Medulla oblongata (tissue), 1 donor: ENCODE measurements at regions not wholly inside any gene's neighbourhood (a gene's known extent, or its start where the extent isn't known, plus 50 kb on each side); places are given as distances from the start of the nearest gene placed in this dataset.
A peak's percentile ranks its signal among the peaks of the same experiment; 100 is the strongest.
"Not testable (repeated sequence)": the region's sequence is repeated elsewhere in the genome, so short reads cannot be mapped to it uniquely, and the experiment has no call there.

Source experiments
- DNase-seq: peaks from one replicate; pipeline ENCODE4 v3.0.0-alpha.2; 2015; ENCODE audit errors: extremely low spot score

DNA sequence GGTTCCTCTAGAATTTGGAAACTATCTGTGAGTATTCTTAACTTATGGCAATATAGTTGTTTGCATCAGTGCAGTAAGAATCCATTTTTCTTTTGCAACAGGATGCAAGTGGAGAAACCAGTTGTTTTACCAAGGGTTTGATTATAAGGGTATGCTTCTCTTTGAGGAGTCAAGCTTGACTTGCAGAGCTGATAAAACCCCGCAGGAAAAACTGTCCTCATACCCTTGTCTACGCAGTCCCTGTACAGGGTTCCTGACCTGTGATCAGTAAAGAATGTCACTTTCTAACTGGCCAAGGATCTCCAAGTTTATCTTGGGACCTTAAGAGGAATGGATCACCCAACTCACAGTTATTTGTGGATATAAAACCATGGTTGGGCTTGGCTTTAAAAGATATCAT is 161.1 kb upstream of the OLIG3 start:
- DNase-seq, result no peak

DNA sequence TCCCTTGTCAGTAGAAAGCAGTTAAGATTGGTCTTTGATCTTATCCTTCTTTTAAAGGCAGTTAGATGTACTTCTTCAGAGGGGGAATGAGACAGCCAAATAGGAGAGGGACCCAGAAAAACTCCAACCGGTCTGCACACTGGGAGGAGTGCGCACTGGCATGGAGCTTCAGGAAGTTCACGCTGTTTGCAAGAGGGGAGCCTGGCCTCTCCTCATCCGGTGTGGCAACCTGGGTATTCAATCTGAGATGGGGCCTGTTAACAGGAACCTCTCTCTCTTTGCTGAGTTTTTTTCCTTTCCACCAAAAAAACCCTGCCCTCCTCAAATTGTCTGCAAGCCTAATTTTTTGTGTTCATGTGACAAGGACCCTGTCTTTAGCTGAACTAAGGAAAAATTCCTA is 162.5 kb upstream of the OLIG3 start:
- no peak for DNase-seq

DNA sequence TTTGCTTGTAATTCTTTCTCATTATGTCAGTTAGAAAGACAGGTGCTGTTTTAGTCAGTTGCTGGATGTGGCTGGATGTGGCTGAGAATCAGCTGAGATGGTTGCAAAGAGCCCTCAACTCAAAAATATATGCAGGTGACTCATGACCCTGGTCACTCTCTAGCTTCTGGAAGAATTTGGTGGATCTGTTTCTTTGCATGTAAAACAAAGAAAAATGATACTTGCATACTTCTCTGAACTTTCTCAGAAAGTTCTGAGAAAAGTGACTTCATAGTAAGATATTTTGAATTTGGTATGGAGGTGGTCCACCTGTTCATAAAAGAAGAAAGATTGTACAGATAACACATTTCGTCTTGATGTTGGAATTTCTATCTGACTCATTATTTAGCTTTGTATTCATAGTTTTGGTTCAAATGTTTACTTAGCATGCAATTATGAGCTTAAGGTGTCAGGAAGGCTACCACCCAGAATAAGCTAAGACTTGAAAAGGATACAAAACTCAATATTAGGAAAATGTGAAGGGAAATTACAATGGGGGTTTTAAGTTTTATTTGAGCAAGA is 163.2 kb upstream of the OLIG3 start:
- no peak for DNase-seq

DNA sequence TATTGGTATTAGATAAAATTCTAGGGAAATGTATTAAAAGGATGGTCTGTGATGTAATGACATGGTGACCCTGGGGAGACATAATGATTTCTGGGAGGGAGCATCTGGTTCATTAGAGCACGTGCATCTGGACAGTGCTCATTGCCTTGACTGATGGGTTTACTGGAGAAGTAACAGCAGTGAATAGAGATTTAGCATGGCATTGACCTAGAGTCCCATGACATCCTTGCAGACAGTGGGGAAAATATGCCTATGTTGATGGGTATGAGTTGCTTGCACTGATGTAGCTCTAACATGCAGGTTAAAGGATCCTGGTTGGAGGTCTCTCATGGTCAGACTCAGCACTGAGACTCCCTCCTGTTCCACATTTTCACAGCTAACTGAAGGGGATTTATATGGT is 164.1 kb upstream of the OLIG3 start:
- no peak for DNase-seq

DNA sequence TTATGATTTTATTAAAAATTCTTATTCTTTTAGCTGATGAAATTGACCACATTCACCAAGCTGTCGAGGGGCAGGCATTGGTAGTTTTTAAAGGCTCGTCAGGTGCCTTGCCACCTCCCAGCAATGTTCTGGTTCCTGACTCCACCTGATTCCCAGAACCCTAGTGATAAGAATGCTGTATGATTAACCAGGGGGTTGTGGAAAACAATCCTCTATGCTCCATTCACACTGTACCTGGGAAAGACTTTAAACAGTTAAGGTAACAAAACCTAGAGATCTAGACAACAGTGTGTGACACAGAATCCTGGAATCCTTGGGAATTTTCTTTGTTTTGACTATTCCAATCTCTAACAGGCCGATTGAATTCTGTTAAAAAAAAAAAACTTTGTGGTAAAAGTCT is 165.7 kb upstream of the OLIG3 start:
- DNase-seq, result no peak

DNA sequence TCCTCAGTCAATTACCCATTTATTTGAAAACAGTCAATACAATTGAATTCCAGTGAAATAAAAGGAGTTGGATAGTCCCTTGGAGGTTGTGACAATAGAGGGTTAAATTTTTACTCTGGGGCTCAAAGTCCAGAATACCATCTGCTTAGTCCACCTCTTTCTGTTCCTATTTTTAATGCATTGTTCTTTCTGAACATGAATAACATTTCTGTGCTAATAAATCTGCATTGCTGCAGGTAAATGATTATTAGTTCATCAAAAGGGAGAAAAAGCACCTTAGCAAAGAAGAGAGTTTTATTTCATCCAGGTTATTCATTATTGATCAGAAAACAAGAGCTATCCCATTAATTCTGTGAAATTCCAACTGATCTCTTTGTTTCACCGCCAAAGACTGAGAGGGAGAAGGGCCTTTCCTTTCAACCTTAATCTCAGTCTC is 166.1 kb upstream of the OLIG3 start:
- no peak for DNase-seq

DNA sequence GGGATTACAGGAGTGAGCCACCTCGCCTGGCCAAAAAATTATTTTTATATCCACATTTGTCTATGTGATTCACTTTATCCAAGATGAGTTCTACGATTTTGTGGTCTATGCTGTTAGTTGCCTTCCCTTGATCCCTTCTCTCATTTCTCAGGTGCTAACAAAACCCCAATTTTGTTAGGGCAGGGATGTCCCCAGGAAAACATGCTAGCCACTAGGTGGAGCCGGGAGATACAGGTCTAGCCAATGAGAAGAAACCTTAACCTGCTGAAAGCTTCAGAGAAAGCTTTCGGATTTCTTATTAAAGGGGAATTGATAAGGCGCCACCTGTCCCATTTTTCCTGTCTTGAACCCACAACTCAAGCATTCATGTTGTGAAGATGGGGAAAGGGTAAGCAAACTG is 167.4 kb upstream of the OLIG3 start:
- no peak for DNase-seq

DNA sequence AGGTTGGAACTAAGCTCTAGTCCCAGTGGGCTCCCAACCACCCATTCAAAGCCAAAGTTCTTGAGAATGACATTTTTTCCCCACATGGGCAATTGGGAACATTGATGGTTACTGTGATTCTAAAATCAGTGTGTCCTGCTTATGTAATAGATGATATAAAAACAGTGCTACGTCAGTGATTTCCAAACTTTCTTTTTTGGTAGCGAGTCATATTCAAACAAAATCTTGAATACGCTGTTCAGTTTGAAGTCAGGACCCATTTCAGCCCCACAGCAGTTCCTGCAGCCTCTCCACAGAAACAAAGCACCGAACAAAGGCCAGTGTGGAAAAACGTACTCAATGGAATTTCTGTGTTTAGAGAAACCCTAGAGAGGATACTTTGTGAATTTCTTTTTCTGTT is 170.0 kb upstream of the OLIG3 start:
- no peak for DNase-seq

DNA sequence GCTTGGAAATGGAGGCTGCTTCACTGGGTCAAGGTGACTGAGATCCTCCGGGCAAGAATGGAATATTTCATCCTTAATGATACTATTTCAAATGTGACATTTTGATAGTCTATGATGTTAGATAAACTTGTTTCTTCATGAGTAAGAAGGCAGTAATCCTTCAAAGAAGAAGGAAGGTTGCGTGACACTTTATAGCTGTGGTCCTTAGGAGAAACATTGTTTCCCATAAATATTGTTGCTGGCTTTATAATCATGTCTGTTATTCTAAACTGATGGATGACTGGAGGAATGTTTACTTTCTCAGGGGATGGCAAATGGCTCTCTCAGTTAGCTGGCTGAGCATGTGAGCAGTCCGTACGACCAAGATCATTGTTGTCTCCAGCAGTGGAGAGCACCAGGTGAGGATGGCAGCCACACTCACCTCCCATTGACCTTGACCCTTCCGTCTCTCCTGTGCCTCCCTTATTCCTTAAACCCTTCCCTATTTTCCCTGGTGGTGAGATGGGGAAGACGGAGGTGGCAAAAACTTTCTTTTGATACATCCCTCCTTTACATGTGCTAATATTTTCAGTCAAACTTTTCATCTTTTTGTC is 171.2 kb upstream of the OLIG3 start:
- DNase-seq, result no peak

DNA sequence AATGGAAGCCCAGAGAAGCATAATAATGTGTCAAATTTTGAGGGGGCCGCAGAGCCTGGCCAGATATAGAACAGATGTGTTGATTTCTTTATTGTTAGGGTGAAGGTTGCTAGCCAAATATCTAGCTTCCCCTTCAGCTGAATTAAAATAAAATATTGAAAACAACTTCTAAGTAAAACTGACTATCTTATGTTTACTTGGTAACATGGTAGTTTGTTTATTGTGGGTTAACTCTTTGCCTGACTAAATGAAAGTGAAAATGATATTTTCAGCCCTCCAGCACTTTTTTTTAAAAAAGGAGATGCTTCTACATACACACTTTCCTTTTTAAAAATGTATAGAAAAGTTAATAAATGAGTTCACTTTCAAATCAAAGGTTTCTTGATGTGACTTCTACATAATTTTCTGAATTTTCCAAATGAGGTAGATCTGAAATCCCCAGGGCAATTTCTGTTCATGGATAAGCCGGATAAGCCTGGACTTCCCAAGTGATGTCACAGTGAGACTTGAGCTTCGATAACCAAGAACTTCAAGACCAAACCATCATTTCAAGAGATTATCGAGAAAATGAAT is 172.1 kb upstream of the OLIG3 start:
- DNase-seq, result no peak

DNA sequence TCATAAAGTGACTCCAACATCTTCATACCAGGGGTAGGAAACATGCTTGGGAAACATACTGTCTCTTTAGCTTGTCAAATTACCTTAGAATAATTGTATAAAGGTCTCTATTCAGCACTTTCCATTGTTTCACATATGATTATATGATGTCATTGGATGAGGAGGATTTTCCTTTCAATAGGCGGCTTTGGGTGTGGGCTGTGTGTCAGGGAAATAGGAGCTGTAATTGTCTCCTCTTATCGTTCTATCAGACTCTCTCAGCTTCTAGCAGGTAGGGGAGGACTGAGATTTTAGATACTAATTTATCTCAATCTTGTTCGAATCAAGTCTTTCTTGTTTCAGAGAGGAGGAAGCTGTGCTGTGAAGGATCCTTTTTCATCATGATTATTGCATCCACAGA is 179.4 kb upstream of the OLIG3 start:
- no peak for DNase-seq

DNA sequence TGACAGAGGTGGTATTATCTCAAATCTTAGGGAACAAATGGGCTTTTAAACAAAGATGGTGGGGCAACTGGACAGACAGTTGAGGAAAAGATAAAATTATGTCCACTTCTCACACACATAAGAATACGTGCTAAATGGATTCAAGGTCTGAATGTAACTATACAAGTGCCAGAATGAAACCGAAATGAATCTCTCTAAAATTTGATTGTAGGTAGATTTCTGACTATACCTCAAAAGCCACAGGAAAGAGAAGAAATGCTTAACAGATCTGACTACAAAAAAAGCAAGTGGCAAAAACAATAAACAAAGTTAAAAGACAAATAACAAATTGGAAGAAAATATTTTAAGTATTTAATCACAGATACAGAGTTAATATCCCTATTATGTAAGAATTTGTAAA is 182.7 kb upstream of the OLIG3 start:
- DNase-seq, result no peak

DNA sequence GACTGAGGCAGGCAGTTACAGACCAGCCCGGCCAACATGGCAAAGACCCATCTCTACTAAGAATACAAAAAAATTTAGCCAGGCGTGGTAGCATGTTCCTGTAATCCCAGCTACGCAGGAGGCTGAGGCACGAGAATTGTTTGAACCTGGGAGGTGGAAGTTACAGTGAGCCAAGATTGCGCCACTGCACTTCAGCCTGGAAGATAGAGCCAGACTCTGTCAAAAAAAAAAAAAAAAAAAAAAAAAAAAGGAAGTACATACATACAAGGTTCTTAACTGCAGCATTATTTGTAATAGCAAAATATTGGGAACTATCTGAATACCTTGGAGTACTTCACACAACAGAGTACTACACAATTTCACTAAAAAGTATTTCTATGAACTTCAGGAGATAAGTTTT is 183.5 kb upstream of the OLIG3 start:
- DNase-seq, result peak; percentile 25

DNA sequence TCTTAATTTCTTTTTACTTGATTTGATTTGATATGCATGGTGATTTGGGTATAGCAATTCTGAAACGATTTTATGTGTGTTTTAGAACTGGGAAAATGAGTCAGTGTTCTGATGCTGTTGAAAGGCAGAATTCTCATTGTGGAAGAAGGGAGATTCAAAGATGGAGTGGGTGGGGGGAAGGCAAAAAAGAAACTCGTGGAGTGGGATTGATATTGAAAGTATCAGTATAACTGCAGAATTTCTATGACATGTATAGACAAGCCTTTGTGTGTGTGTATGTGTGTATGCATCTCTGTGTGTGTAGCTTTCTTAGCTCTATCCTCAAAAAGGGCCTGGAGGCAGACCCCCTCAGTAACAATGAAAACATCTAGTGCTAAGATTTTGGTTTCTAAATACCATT is 184.3 kb upstream of the OLIG3 start:
- no peak for DNase-seq

DNA sequence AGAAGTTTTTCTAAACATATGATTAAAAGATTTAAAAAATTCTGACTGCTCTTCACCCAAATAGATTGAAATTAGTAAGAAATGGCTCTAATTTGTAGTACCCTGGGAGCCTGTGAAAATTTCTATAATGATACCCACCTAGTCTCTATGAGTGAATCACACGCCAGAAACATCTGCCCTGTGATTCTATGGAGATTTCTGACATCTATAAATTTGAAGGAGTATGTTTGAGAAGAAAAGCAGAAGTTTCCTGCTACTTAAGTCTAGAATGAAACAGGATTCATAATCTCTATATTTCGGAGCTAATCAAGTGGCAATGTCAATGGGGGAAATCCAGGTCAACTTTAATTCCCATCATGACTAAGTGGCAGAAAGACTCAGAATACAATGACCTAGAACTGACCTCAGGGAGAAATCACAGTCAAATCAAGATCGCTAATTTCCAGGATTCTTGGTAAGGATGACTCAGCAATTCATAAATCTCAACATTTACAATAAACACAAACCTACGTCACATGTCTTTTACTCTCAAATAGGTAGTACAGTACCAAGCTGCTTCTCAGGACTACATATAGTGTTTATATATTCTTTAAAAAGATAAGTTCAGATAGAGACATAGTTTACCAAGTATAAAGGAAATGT is 186.2 kb upstream of the TNFAIP3 start:
- DNase-seq, result no peak

DNA sequence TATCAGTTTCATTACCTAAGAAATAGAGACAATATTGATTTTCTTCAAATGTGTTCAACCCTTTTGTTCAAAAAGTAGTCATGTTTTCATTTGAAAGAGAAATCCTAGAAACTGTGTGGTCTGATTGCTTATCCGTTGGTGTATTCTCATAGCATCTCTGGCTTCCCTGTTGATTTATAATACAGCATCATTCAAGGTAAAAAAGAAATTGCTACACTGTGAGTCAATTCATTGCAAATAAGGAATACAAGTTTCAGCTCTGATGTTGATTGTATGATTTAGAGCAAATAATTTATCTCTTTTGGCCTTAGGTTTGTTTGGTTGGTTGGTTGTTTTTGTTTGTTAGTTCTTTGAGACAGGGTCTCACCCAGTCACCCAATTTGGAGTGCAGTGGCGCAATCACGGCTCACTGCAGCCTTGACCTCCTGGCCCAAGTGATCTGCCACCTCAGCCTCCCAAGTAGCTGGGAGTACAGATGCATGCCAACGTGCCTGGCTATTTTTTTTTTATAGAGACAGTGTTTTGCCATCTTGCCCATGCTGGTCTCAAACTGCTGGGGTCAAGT is 185.5 kb upstream of the TNFAIP3 start:
- DNase-seq, result no peak

DNA sequence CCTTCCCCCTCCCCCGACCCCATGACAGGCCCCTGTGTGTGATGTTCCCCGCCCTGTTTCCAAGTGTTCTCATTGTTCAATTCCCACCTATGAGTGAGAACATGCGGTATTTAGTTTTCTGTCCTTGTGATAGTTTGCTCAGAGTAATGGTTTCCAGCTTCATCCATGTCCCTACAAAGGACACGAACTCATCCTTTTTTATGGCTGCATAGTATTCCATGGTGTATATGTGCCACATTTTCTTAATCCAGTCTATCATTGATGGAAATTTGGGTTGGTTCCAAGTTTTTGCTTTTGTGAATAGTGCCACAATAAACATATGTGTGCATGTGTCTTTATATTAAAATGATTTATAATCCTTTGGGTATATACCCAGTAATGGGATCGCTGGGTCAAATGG is 184.4 kb upstream of the TNFAIP3 start:
- not testable (repeated sequence) for DNase-seq

DNA sequence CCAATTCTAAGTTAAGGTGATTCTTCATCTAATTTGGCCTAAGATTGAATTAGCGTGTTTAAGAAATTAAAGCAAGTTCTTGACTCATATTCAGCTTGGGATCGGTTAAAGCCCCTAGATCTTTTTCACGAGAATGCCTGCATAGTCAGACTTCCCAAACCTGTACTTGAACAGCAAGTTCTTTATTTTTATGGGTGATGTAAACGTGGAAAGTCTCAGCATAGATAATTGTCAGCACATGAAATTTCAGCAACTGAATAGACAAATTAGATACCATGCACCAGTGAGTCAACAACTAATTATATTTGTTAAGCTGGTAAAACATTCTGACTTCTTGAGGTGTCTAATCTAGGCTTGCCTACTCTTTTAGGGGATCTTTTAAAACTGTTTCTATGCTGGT is 183.1 kb upstream of the TNFAIP3 start:
- DNase-seq, result no peak

DNA sequence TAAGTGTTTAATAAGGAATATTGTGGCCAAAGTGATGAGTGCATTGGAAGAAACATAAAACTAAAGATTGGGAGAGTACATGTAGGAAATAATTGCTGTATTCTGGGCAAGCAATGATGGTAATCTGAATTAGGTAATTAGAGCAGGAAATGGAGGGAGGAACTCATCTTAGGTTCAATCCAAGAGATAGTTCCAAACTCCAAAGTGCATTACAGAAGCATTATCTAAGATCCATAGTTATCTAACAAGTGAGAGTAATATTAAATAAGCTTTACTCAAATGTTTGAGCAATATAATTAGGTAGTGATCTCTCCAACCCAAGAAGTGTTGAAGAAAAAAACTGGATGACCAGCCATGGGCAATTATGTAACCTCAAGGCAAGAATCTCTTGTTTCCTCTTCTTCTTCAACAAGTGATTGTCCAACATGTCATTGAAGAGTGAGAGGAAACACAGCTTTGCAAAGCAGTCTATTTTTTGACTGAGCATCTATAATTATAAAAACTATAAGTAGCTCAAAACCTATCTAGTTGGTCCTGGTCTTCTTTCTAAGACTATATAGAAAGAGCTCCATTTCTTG is 181.2 kb upstream of the TNFAIP3 start:
- DNase-seq, result no peak

DNA sequence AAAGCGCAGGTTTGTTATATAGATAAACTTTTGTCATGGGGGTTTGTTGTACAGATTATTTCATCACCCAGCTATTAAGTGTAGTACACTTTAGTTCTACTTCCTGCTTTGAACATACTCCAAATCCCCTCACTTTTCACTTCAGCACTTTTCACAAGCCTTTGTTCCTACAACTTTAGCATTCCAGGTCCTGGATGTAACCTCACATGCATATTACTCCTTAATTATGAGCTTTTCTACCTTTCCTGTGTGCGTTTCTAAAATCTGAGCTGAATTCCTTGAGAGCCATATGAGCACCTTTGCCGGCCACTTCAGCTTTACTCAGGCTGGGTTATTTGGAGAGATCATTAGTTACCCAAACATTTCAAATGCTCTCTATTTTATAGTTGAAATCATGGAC is 179.2 kb upstream of the TNFAIP3 start:
- DNase-seq, result no peak

DNA sequence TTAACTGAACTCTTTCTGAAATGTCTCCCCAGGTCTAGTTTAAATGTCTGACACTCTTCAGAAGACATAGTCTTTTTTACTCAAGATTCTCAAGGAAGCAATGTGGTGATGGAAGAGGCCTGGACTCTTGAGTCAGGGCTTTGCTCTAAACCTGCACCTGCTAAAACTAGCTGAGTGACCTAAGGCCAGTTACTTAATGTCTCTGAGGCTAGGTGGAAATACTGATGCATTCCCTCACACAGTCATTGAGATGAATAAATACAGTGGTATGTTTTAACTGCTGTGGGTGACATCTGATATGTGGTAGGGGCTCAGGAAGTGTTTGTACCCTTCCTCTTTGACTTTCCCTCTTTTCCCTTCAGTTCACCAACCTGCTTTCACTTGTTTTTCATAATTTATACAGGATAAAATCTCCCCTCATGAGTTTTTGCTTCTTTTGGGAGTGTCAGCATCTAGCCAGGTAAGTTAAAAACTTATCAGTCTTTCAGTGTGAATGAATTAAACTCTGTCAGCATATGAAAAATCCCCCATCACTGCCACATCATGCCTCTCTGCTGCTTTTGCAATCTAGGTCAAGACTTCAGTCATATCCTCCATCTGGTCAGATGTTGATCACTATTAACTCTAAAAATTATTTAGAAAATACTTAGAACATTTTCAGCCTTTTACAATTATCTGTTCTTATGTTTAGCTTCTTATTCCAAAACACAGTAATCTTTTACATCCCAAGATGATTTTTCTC is 178.7 kb upstream of the TNFAIP3 start:
- no peak for DNase-seq

DNA sequence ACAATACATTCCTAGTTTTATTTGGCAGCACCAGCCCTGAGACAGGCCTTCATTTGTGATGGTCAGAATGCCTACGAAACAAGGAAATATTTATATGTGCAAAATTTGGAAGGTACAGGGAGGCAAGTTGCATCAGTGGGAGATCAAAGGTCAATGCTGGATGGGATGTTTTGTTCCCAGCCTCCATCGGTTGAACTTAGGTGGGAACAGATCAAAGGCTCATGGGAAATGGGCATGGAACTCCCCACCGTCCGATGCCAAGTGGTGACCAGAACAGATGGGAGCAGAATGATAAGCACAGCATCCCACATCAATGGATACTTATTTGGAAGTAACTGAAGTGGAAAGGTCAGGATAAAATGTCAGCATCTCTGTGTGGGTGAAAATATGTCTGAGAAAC is 177.7 kb upstream of the TNFAIP3 start:
- DNase-seq, result no peak
